HG03039 (cell line): ENCODE measurements at regions not wholly inside any gene's neighbourhood (a gene's known extent, or its start where the extent isn't known, plus 50 kb on each side); places are given as distances from the start of the nearest gene placed in this dataset.
"Not testable (repeated sequence)": the region's sequence is repeated elsewhere in the genome, so short reads cannot be mapped to it uniquely, and the experiment has no call there.

Source experiments
- ATAC-seq: cut with Tn5 transposase; IDR thresholded peaks from one replicate; pipeline ENCODE4 v1.9.1; 2021; ENCODE audit warnings: mild to moderate bottlenecking, moderate library complexity; ENCODE audit not compliant: unreplicated experiment

- no peak for ATAC-seq
Observed at GRCh38 chr12:72723732-72724131, 451.6 kb downstream of the TRHDE start.

- no peak for ATAC-seq
Observed at GRCh38 chr12:72729451-72730010, 457.4 kb downstream of the TRHDE start.

- no peak for ATAC-seq
Observed at GRCh38 chr12:72734581-72734980, 462.4 kb downstream of the TRHDE start.

GRCh38 chr12:72738811-72739210, 466.6 kb downstream of the TRHDE start:
- no peak for ATAC-seq

- ATAC-seq = no peak
Observed at GRCh38 chr12:72740064-72740463, 467.9 kb downstream of the TRHDE start.

- no peak for ATAC-seq
Observed at GRCh38 chr12:72742568-72742967, 470.4 kb downstream of the TRHDE start.

GRCh38 chr12:72746048-72746447, 473.9 kb downstream of the TRHDE start:
- no peak for ATAC-seq

GRCh38 chr12:72747111-72747849, 475.1 kb downstream of the TRHDE start:
- no peak for ATAC-seq

GRCh38 chr12:72748971-72749370, 476.8 kb downstream of the TRHDE start:
- no peak for ATAC-seq

- ATAC-seq = no peak
Observed at GRCh38 chr12:72753571-72753970, 481.4 kb downstream of the TRHDE start.

- ATAC-seq = not testable (repeated sequence)
Observed at GRCh38 chr12:72754026-72754425, 481.9 kb downstream of the TRHDE start.

- ATAC-seq = no peak
Observed at GRCh38 chr12:72766517-72766916, 494.3 kb downstream of the TRHDE start.

- ATAC-seq = no peak
Observed at GRCh38 chr12:72774023-72774422, 501.9 kb downstream of the TRHDE start.

- ATAC-seq = no peak
Observed at GRCh38 chr12:72777806-72778205, 505.6 kb downstream of the TRHDE start.

- ATAC-seq = no peak
Observed at GRCh38 chr12:72790273-72790672, 518.1 kb downstream of the TRHDE start.

GRCh38 chr12:72792889-72793288, 520.7 kb downstream of the TRHDE start:
- no peak for ATAC-seq

GRCh38 chr12:72793796-72794195, 521.6 kb downstream of the TRHDE start:
- no peak for ATAC-seq

- ATAC-seq = no peak
Observed at GRCh38 chr12:72815421-72815820, 543.3 kb downstream of the TRHDE start.

- ATAC-seq = no peak
Observed at GRCh38 chr12:72828662-72829324, 556.6 kb downstream of the TRHDE start.

- ATAC-seq = no peak
Observed at GRCh38 chr12:72829838-72830237, 557.7 kb downstream of the TRHDE start.

GRCh38 chr12:72832024-72832423, 559.9 kb downstream of the TRHDE start:
- no peak for ATAC-seq

- ATAC-seq = no peak
Observed at GRCh38 chr12:72836194-72836593, 564.0 kb downstream of the TRHDE start.
